HG02884 (cell line): ENCODE measurements at regions not wholly inside any gene's neighbourhood (a gene's known extent, or its start where the extent isn't known, plus 50 kb on each side); places are given as distances from the start of the nearest gene placed in this dataset.

Experiments
- ATAC-seq: cut with Tn5 transposase; IDR thresholded peaks from one replicate; pipeline ENCODE4 v1.9.1; 2021; ENCODE audit warnings: mild to moderate bottlenecking, moderate library complexity; ENCODE audit not compliant: unreplicated experiment

- no peak for ATAC-seq
These were observed 92.1 kb upstream of the DAP start for GRCh38 chr5:10853154-10853553.

DNA sequence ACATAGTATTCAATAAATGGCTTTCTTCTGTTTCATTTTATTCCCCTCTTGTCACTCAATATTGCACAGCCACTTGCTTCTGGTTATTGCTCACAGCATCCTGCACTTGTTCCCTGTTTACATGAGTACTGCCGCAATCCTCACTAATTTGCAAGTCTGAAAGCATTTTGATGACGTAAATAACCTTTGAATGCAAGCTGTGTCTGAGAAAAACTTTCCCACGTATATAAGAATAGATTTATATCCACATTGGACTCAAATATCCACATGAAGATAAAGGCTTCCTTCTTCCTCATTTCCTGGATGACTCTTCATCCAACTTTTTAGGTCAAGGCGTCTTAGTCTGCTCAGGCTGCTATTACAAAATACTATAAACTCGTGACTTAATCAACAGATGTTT is 88.2 kb upstream of the DAP start:
- ATAC-seq: no peak

- no peak for ATAC-seq
These were observed 83.0 kb upstream of the DAP start for GRCh38 chr5:10844016-10844415.

DNA sequence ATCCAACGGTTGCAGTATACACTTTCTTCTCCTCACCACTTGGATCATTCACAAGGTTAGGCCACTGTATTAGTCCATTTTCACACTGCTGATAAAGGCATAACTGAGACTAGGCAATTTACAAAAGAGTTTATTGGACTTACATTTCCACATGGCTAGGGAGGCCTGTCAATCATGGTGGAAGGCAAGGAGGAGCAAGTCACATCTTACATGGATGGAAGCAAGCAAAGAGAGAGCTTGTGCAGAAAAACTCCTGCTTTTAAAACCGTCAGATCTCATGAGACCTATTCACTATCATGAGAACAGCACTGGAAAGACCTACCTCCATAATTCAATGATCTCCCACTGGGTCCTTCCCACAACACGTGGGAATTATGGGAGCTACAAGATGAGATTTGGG is 81.8 kb upstream of the DAP start:
- no peak for ATAC-seq

GRCh38 chr5:10839916-10840599 is 79.0 kb upstream of the DAP start:
- ATAC-seq: no peak

DNA sequence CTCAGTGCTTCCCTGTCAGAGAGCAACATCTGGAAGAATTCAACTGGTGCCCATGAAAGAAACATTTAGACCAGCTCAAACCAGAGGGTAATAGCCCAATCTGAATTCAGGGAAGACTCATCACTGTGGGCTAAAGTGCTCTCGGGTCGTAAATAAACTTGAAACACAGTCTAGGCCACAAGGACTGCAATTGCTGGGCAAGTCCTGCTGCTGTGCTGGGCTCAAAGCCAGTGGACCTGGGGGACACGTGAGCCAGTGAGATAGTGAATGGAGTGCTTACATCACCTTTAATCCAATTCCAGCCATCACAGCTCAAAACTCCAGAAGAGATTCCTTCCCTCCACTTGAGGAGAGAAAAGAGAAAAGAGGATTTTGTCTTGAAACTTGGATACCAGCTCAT is 78.1 kb upstream of the DAP start:
- ATAC-seq: no peak

DNA sequence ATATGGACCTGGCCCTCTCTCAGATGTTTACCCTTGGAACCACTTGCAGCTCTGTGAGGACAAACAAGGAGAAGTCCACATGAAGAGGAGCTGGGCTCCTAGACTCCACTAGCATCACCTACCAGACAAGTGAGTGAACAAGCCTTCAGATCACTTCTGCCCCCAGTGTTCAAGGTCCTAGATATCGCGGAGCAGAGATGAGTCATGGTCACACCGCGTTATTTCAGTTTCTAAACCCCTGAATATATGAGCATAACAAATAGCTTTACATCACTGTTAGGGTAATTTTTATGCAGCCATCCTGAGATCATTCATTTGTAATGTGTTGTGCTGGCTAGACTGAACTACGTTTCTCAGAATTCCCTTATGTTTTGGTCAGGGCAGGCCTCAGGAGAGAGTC is 77.0 kb upstream of the DAP start:
- ATAC-seq: peak; percentile 45

GRCh38 chr5:10836986-10837385 is 76.0 kb upstream of the DAP start:
- ATAC-seq: no peak

- ATAC-seq: no peak
These were observed 73.7 kb upstream of the DAP start for GRCh38 chr5:10834695-10835094.

DNA sequence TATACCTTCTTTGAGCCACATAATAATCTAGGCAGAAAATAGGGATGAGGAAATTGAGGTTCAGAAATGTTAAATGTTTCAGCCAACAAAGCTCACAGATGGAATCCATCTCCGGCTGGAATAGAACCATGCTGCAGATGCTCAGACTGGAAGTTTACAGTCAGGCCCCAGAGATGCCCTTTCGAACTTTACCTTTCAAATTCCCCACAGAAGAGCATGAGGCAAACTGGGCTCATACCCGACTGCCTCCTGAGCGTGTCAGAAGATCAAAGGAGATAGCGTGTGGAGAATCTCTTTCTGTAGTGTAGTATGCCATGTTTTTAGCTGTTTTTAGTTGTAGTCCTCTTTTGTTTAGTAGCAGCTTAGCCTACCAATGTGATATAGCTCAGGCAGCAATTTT is 72.0 kb upstream of the DAP start:
- no peak for ATAC-seq

GRCh38 chr5:10832421-10832820 is 71.4 kb upstream of the DAP start:
- no peak for ATAC-seq

- ATAC-seq: no peak
These were observed 70.4 kb upstream of the DAP start for GRCh38 chr5:10831419-10831818.

GRCh38 chr5:10828241-10828640 is 67.2 kb upstream of the DAP start:
- ATAC-seq: no peak

- ATAC-seq: no peak
These were observed 66.5 kb upstream of the DAP start for GRCh38 chr5:10827571-10827970.

GRCh38 chr5:10826971-10827370 is 65.9 kb upstream of the DAP start:
- no peak for ATAC-seq

- peak; percentile 91 for ATAC-seq
These were observed 65.0 kb upstream of the DAP start for GRCh38 chr5:10825897-10826644.

DNA sequence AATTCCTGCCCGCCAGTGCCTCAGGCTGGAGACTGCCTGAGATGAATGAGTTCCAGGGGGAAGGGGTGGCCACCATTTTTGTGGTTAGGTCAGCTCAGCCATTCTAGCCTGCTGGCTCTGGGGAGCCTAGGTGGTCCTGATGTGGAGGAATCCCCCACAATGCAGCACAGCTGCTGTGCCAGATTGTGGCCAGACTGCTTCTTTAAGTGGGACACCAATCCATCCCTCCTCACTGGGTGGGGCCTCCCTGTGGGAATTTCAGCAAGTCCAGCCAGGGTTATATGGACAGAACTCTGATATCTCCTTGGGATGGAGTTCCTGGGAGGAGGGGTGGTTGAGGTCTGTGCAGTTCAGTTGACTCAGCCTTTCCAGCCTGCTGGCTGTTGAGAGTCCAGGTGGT is 51.2 kb upstream of the DAP start:
- no peak for ATAC-seq
